Bone marrow (tissue), 2 donors: ENCODE measurements at regions not wholly inside any gene's neighbourhood (a gene's known extent, or its start where the extent isn't known, plus 50 kb on each side); places are given as distances from the start of the nearest gene placed in this dataset.
A peak's percentile ranks its signal among the peaks of the same experiment; 100 is the strongest.
"Not testable (repeated sequence)": the region's sequence is repeated elsewhere in the genome, so short reads cannot be mapped to it uniquely, and the experiment has no call there.

ENCODE experiments used
- DNase-seq, 2 donors: peaks; one replicate each; lab custom pipeline; 2025; lab: John Stamatoyannopoulos, UW

DNA sequence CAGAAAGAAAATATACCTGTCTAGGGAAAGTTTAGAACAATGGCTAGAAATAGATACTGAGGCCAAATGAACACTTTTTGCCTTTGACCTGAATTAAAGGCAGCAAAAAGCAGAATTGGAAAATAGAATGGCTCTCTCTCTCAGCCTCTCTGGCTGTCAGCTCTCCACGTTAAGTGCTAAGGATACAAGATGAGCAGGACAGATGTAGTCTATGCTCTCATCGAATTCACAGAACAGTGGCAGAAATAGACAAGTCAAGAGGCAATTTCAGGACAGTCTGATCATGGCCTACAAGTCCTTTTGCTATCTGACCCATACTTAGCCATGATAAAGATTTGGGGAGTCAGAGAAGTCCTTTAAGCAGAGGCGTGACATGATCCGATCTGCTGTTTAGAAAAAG is 120.2 kb upstream of the CREB1 start:
- DNase-seq: no peak

DNA sequence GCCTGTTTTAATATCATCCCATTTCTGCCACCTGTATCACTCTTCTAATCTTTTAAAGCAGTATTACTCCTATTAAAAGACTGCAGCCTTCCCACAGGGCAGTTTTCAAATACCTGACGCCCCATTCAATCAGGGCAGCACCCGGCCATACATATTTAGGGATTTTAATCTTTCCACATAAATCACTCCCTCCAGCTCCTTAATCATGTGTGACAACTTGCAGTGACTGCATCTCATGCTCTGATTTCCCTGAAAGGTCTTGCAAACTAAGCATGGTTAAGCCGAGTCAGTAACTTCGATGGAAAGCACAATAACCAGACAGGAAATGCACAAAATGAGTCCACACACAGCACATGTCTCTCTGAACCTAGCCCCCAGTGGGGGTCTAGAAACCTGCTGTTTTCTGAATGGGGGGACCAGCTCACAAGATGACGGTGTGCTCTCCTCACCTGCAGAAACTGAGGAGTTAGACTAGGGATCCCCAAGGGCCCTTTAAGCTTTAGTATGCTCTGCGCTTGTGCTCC is 116.9 kb upstream of the CREB1 start:
- no peak for DNase-seq

DNA sequence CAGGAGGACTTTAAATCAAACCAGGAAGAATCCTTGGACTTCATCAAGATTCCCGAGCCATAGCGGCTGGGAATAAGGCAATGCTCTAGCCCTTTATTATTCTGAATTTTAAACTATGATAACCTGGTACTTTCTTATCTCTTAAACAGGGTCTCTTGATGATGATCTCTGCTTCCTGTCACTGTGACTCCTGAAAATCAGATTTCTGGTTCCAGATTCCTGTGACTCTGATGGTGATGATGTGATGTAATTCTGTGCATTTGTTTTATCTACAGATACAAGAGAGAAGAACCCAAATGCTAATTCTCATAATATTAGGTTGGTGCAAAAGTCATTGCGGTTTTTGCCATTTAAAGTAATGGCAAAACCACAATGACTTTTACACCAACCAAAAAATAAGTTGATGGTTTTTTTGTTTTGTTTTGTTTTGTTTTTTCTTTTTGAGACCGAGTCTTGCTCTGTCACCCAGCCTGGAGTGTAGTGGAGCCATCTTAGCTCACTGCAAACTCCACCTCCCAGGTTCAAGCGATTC is 116.3 kb upstream of the CREB1 start:
- DNase-seq: no peak

GRCh38 chr2:207416111-207416510 is 113.7 kb upstream of the CREB1 start:
- no peak for DNase-seq

DNA sequence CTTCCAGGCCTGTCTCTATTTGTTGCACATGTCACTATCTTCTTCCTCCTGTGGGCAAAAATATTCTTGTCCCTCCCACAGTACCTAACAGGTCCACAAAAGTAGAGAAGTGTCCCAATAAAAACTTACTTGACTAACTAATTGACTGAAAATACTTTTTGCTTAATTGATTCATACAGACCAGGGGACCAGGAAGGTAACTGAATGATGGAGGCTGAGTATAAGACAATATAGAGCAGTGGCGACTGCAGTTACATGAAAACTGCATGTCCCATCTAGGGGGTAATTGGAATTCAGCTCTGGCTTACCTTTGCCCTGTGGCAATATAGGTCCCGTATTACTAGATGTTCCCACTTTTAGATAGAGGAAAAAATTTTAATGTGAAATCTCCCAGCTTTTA is 112.9 kb upstream of the CREB1 start:
- no peak for DNase-seq

GRCh38 chr2:207417301-207417718 is 112.5 kb upstream of the CREB1 start:
- no peak for DNase-seq

DNA sequence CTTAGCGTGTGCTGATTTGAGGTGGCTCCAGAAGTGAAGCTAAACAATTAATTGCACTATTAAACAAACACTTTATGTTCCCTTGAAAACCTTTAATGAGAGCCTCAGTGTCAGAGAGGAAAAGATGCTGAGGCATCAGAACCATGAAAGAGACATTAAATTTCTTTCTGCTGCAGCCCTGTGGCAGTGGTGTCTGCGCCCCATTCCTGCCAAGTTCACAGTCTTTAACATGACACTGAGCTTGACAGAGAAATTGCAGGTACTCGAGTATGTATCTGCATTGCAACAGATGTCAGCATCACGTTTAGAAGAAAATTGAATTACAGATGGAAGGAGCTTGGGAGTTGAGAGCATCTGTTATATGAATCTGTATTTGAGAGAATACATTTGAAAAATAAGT is 111.3 kb upstream of the CREB1 start:
- no peak for DNase-seq

- no peak for DNase-seq
These were observed 110.4 kb upstream of the CREB1 start for GRCh38 chr2:207419331-207419730.

DNA sequence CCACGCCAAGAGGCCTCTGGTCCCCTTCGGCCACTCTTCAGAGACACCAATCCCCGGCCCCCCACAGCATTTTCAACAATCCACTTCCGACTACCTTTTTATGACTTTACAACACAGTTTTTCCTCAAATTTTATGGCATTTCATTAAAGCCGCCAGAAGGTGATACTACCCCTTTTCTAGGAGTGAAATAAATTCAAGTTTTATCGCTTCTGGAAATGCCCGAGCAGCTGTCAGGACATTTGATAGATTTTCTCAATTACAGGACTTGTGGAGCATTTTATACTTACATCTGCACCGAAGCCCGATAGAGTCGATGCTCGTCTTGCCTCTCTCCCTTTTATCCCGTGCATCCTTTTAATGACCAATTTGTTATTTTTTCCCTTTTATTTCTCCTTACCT is 108.1 kb upstream of the CREB1 start:
- no peak for DNase-seq

GRCh38 chr2:207422380-207422779 is 107.4 kb upstream of the CREB1 start:
- no peak for DNase-seq

GRCh38 chr2:207423886-207424285 is 105.9 kb upstream of the CREB1 start:
- peak in 1 of 2 donors; percentile 59 for DNase-seq

- DNase-seq: no peak
These were observed 101.8 kb upstream of the CREB1 start for GRCh38 chr2:207427986-207428385.

- DNase-seq: no peak
These were observed 101.2 kb upstream of the CREB1 start for GRCh38 chr2:207428573-207428972.

DNA sequence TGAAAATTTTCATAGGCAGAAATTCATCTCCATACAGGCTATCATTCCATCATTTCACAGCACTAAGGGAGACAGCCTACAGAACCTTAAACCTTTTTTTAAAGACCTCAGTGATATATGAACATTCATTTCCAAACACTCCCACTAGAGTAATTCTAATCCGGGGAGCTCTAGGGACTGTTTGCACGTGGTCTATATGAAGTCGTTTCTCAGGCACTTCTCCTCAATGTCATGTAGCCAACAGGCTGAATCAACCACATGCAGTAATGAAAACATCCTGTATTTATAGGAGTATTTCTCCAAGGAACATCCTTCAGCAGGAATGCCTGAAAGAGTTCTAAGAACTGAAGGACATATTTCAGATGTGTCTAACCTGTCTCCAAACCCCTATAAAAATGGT is 97.3 kb upstream of the CREB1 start:
- DNase-seq: no peak

GRCh38 chr2:207434306-207434705 is 95.5 kb upstream of the CREB1 start:
- no peak for DNase-seq

DNA sequence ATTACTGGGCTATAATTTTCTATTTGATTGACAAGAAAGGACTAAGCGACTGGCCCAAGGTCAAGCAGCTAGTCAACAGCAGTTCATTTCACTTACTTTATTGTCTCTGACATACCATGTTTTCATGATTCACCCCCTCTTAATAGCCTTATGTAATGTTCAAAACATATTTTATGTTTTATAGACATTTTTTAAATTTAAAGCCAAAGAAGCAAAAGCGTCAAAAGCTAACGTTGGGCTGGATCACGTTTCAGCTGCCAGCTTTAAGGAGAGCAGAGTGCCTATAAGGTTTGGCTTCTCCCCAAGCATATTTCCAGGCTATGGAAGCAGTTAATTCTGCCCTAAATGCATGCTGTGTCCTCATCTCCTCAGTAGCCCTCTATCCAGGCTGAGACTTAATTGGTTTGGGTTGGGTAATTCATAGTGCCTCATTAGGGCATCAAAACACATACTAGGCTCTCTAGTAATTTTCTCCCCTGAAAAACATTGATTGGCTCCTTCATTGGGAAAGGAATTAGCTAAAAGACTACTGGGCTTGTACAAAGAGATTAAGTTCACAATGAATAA is 94.8 kb upstream of the CREB1 start:
- DNase-seq: no peak

DNA sequence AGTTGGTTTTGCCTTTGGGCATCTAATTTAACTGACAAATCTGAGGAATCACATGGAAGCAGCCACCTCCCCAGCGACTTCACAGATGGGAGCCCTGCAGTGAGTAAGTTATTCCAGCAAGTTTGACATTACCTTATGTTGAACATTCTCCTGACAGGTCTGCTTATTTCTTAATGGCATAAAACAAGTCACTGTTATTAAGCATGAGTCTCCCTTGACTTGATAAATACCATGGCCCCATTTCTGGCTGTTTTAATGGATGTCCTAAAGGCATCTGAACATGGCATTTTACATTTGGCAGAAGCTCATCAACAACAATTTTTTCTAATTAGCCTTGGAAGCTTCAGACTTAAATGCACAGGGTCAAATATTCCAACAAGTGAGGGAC is 92.6 kb upstream of the CREB1 start:
- DNase-seq: no peak

DNA sequence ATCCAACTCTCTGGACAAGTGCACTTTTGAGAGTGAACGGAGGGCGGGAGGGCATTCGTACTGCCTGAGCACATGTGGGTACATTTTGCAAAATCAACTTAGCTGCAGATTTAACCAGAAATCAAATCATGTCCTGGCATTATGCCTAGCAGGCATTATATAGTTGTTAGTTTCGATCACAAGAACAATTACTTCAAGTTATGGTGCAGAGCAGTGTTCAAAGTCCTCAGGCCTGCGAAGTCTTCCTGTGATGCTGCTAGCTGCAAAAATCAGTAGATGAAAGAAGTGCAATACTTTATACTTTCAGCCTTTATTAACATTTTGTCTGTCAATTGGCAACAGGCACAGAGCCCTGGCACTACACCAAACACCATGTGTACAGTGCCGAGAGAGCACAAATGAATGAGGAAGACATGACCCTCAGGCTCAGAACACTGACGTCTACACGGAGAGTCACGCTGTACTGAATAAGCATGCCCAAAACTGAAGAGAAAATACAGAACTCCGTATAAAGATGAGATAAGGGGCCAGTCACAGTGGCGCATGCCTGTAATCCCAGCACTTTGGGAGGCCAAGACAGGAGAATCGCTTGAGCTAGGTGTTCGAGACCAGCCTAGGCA is 92.1 kb upstream of the CREB1 start:
- DNase-seq: no peak

DNA sequence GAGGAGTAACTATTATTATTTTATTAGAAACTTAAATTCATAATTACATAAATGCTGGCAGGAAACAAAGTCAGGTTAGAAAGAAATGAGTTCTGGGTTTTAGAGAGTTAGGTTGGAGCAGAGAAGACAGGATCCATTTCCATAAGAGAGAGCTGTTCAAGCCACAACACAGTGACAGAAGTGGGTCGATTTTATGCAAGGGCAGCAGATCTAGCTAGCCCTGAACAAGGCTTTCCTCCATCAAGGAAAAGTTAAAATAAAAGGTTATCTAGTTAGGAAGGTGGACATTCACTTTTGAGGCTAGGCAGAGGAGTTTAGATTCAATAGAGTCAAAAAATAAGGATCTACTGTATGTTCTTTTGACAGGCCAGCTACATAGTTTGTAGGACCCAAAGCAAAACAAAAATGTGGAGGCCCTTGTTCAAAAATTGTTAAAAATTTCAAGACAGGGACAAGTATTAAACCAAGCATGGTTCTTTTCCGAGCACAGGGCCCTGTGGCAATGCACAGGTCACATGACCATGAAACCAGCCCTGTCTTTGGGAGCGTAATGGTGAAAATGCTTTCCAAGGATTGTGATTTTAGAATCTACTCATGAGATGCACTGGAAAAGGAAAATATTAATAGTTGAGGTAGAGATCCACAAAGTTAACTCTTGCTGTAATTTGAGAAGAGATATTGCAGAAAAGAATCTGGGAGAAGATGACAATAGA is 91.2 kb upstream of the CREB1 start:
- no peak for DNase-seq

- DNase-seq: not testable (repeated sequence)
These were observed 89.9 kb upstream of the CREB1 start for GRCh38 chr2:207439881-207440280.

- no peak for DNase-seq
These were observed 85.0 kb upstream of the CREB1 start for GRCh38 chr2:207444756-207445155.

- DNase-seq: no peak
These were observed 83.1 kb upstream of the CREB1 start for GRCh38 chr2:207446653-207447052.

DNA sequence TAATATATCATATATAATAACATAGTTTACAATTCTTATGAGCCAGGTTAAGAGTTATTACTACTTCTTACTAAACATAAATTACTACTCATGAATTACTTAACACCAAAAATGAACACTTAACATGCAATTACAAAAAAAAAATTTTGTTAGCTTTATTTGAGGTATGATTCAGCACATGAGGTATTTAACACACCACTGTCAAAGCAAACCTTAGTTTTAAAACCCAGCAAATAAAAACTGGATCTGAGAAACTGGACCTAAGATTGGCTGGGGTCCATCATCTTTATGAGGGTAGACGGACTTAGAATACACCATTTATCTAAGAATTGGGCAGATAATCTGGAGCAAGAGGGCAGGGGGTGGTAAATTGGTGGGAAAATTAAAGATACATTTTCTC is 81.8 kb upstream of the CREB1 start:
- DNase-seq: no peak
